NT2/D1 (cell line): ENCODE measurements at regions not wholly inside any gene's neighbourhood (a gene's known extent, or its start where the extent isn't known, plus 50 kb on each side); places are given as distances from the start of the nearest gene placed in this dataset.

ENCODE experiments used
- SUZ12 ChIP-seq: IDR thresholded peaks from 2 replicates; pipeline ENCODE4 v1.6.1; 2011; ENCODE audit not compliant: insufficient read length, insufficient read depth; ENCODE audit errors: extremely low read depth
- YY1 ChIP-seq: IDR thresholded peaks from 2 replicates; pipeline ENCODE4 v1.6.1; 2011; ENCODE audit not compliant: insufficient read length, insufficient read depth

GRCh38 chr10:108453166-108453565, 1288.7 kb upstream of the SORCS1 start:
- no peak for TF ChIP-seq YY1
- TF ChIP-seq SUZ12: no peak
